ENCODE measurements at regions not wholly inside any gene's neighbourhood (a gene's known extent, or its start where the extent isn't known, plus 50 kb on each side); places are given as distances from the start of the nearest gene placed in this dataset.

GRCh38 chrX:40284852-40285251 is 187.1 kb upstream of the BCOR start:
- DNase-seq: no peak
- H3K4me1 Mint-ChIP-seq: peaks cover 14 to 15% of the 10 kb centered on the region in 2 donors
- H3K9me3 Mint-ChIP-seq: peaks cover 0 to 6% (median 3%) of the 10 kb centered on the region in 6 donors
- H3K27ac Mint-ChIP-seq: no peak overlapping the region
- peaks cover 0 to 3% (median 3%) of the 10 kb centered on the region in 3 donors for H3K36me3 Mint-ChIP-seq
- no peak overlapping the region for H3K4me3 Mint-ChIP-seq
- peaks cover 0 to 5% (median 5%) of the 10 kb centered on the region in 3 donors for H3K27me3 Mint-ChIP-seq (ENCODE audit: low read depth in 3 of 3)

DNA sequence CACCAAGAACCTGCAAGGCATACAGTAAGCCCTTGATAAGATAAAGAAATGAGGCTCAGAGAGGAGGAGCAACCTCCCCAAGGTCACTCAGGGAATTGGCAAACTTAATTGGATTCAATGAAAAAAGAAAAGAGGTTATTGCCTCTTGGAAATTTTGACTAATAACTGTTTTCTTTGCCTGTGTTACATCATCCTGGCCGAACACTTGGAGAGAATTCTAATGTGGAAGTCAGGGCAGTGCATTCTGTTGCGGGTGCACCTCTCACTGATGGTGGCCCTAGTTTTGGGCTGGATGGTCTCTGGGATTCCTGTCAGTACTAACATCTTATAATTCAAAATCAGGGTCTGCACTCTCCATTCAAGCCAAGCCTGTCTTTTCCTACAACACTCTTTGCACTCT is 186.2 kb upstream of the BCOR start:
- H3K4me1 Mint-ChIP-seq: peaks cover 23 to 24% of the 10 kb centered on the region in 2 donors
- H3K27me3 Mint-ChIP-seq (ENCODE audit: low read depth in 3 of 3): peaks cover 4 to 7% (median 4%) of the 10 kb centered on the region in 3 donors
- DNase-seq: no peak
- H3K9me3 Mint-ChIP-seq: peaks cover 0 to 6% (median 2%) of the 10 kb centered on the region in 6 donors
- no peak overlapping the region for H3K4me3 Mint-ChIP-seq
- peaks cover 0 to 3% (median 3%) of the 10 kb centered on the region in 3 donors for H3K36me3 Mint-ChIP-seq
- H3K27ac Mint-ChIP-seq: no peak overlapping the region

- H3K27ac Mint-ChIP-seq: no peak overlapping the region
- peaks cover 0 to 5% (median 2%) of the 10 kb centered on the region in 6 donors for H3K9me3 Mint-ChIP-seq
- no peak for DNase-seq
- H3K4me3 Mint-ChIP-seq: no peak overlapping the region
- peaks cover 7 to 14% (median 11%) of the 10 kb centered on the region in 3 donors for H3K27me3 Mint-ChIP-seq (ENCODE audit: low read depth in 3 of 3)
- peaks cover 32 to 33% of the 10 kb centered on the region in 2 donors for H3K4me1 Mint-ChIP-seq
- peaks cover 0 to 3% (median 3%) of the 10 kb centered on the region in 3 donors for H3K36me3 Mint-ChIP-seq
These were observed 185.3 kb upstream of the BCOR start for GRCh38 chrX:40282946-40283660.

DNA sequence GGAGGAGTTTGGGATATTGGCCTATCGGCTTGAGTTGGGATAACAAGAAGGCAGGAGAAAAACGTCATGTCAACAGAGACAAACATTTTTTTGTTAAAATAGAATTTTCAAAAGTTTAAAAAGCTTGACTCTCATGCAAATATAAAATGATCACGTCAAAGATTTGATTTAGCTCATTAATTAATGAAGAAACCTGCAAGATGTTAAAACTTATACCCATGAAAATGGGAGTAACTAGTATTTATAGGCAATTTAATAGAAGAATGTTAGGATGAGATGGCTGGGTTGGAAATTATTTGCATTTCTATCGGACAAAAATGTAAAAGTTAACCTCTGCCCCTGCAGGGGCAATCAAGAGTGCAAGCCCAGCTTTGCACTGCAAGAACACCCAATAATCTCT is 184.6 kb upstream of the BCOR start:
- Mint-ChIP-seq H3K9me3 (peaks cover 0 to 5% (median 2%) of the 10 kb centered on the region in 6 donors), H3K27me3 (ENCODE audit: low read depth in 3 of 3) (peaks cover 7 to 13% (median 13%) of the 10 kb centered on the region in 3 donors), H3K27ac (no peak overlapping the region), H3K4me1 (peaks cover 33% of the 10 kb centered on the region in 2 donors), H3K36me3 (peaks cover 0 to 3% (median 3%) of the 10 kb centered on the region in 3 donors), H3K4me3 (no peak overlapping the region)
- no peak for DNase-seq

DNA sequence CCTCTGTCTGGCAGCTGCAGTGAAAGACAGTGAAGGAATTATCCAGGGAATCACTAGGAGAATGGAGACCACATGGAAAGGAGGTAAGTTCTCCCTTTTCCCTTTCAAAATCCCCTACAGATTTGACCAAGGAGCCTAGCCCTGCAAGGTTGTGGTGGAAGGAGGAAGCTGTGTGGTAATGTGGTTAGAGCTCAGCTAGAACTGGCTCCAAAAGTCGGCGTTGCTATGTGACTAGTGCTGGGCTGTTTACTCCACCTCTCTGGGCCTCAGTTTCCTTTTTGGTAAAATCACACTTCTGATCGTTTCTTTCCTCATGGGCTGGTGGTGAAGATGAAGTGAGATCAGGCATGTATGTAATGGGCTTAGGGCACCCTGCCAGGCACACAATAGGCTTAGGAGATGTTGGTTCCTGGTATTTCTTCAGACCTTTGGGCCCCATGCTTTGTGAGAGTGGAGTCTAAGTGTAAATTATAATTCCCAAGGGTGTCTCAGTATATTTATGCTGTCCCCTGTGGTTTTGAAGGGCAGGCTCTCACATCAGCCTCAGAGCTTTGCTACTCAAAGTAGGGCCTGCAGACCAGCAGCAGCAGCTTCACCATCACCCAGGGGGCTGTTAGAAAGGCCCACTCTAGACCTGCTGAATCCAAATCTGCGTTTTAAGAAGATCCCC is 183.7 kb upstream of the BCOR start:
- DNase-seq: peak; percentile 36 to 41 (median 39)
- Mint-ChIP-seq H3K4me3 (peak overlapping the region; percentile 9 to 64 (median 29)), H3K27me3 (ENCODE audit: low read depth in 3 of 3) (peaks cover 7 to 13% (median 11%) of the 10 kb centered on the region in 3 donors), H3K4me1 (peaks cover 33% of the 10 kb centered on the region in 2 donors), H3K27ac (peak overlapping the region in 4 of 6 donors; percentile 11 to 61 (median 30)), H3K9me3 (peaks cover 0 to 5% (median 2%) of the 10 kb centered on the region in 6 donors), H3K36me3 (peaks cover 0 to 3% (median 3%) of the 10 kb centered on the region in 3 donors)

DNA sequence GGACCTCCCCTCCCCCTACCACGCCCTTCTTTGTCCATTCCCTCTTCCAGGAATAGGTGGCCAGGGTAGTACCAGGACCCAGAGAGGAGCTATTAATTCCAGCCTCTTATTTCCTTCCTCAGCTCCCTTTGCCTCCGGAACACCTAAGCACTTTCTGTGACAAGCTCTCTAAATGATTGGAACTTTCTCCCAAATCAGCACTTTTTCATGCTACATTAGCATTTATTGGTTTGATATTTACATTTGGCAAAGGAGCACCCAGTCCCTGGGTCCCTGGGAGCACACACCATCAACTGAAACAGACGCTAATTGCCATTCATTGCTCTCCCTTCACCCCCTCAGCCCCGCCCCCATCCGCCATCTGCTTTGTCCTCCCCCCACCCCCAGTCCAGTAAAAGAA is 182.0 kb upstream of the BCOR start:
- Mint-ChIP-seq H3K36me3 (no peaks in the 10 kb centered on the region), H3K9me3 (peaks cover 0 to under 1% (median 0%) of the 10 kb centered on the region in 6 donors), H3K4me3 (peak overlapping the region in 1 of 5 donors; percentile 76), H3K27me3 (ENCODE audit: low read depth in 3 of 3) (peaks cover 7 to 13% (median 11%) of the 10 kb centered on the region in 3 donors), H3K4me1 (peaks cover 33% of the 10 kb centered on the region in 2 donors), H3K27ac (peak overlapping the region in 5 of 6 donors; percentile 83 to 90 (median 87))
- no peak for DNase-seq

- peak overlapping the region; percentile 19 to 76 (median 52) for H3K4me3 Mint-ChIP-seq
- no peaks in the 10 kb centered on the region for H3K36me3 Mint-ChIP-seq
- H3K4me1 Mint-ChIP-seq: peaks cover 33% of the 10 kb centered on the region in 2 donors
- no peaks in the 10 kb centered on the region for H3K9me3 Mint-ChIP-seq
- peaks cover 7 to 13% (median 12%) of the 10 kb centered on the region in 3 donors for H3K27me3 Mint-ChIP-seq (ENCODE audit: low read depth in 3 of 3)
- peak overlapping the region in 5 of 6 donors; percentile 84 to 90 (median 88) for H3K27ac Mint-ChIP-seq
- no peak for DNase-seq
These were observed 181.3 kb upstream of the BCOR start for GRCh38 chrX:40279091-40279430.

- H3K4me3 Mint-ChIP-seq: peak overlapping the region; percentile 19 to 76 (median 28)
- H3K4me1 Mint-ChIP-seq: peaks cover 33% of the 10 kb centered on the region in 2 donors
- no peaks in the 10 kb centered on the region for H3K36me3 Mint-ChIP-seq
- peak overlapping the region; percentile 35 to 90 (median 88) for H3K27ac Mint-ChIP-seq
- H3K9me3 Mint-ChIP-seq: no peaks in the 10 kb centered on the region
- peak; percentile 62 to 75 (median 65) for DNase-seq
- H3K27me3 Mint-ChIP-seq (ENCODE audit: low read depth in 3 of 3): peaks cover 7 to 15% (median 13%) of the 10 kb centered on the region in 3 donors
These were observed 180.8 kb upstream of the BCOR start for GRCh38 chrX:40278340-40279090.

GRCh38 chrX:40277672-40278071 is 179.9 kb upstream of the BCOR start:
- H3K27ac Mint-ChIP-seq: peak overlapping the region in 3 of 6 donors; percentile 10 to 88 (median 87)
- H3K9me3 Mint-ChIP-seq: no peaks in the 10 kb centered on the region
- peaks cover 7 to 15% (median 13%) of the 10 kb centered on the region in 3 donors for H3K27me3 Mint-ChIP-seq (ENCODE audit: low read depth in 3 of 3)
- no peak for DNase-seq
- H3K36me3 Mint-ChIP-seq: no peaks in the 10 kb centered on the region
- no peak overlapping the region for H3K4me3 Mint-ChIP-seq
- H3K4me1 Mint-ChIP-seq: peaks cover 33 to 40% of the 10 kb centered on the region in 2 donors

- Mint-ChIP-seq H3K36me3 (no peaks in the 10 kb centered on the region), H3K27ac (no peak overlapping the region)
These were observed 175.7 kb upstream of the BCOR start for GRCh38 chrX:40273356-40274050.

GRCh38 chrX:40272776-40273175 is 175.0 kb upstream of the BCOR start:
- no peak for DNase-seq
- H3K27ac Mint-ChIP-seq: no peak overlapping the region
- H3K27me3 Mint-ChIP-seq (ENCODE audit: low read depth in 3 of 3): peaks cover 0 to 5% (median 2%) of the 10 kb centered on the region in 3 donors
- H3K4me3 Mint-ChIP-seq: no peak overlapping the region
- no peaks in the 10 kb centered on the region for H3K36me3 Mint-ChIP-seq
- H3K4me1 Mint-ChIP-seq: peaks cover under 1 to 9% of the 10 kb centered on the region in 2 donors
- no peaks in the 10 kb centered on the region for H3K9me3 Mint-ChIP-seq

More at GRCh38 chrX:40273356-40274050, 175.7 kb upstream of the BCOR start:
- H3K4me1 Mint-ChIP-seq: peaks cover 5 to 13% of the 10 kb centered on the region in 2 donors
- H3K4me3 Mint-ChIP-seq: no peak overlapping the region
- DNase-seq: no peak
- no peaks in the 10 kb centered on the region for H3K9me3 Mint-ChIP-seq
- H3K27me3 Mint-ChIP-seq (ENCODE audit: low read depth in 3 of 3): peaks cover 0 to 7% (median 6%) of the 10 kb centered on the region in 3 donors

- Mint-ChIP-seq H3K4me1 (peaks cover 3 to 9% of the 10 kb centered on the region in 2 donors), H3K36me3 (no peaks in the 10 kb centered on the region), H3K27me3 (ENCODE audit: low read depth in 3 of 3) (peaks cover 0 to 5% (median 2%) of the 10 kb centered on the region in 3 donors)
These were observed 174.4 kb upstream of the BCOR start for GRCh38 chrX:40272141-40272540.

GRCh38 chrX:40268188-40268520 is 170.4 kb upstream of the BCOR start:
- H3K36me3 Mint-ChIP-seq: no peaks in the 10 kb centered on the region
- H3K4me3 Mint-ChIP-seq: no peak overlapping the region

More at GRCh38 chrX:40272141-40272540, 174.4 kb upstream of the BCOR start:
- Mint-ChIP-seq H3K9me3 (no peaks in the 10 kb centered on the region), H3K4me3 (no peak overlapping the region), H3K27ac (no peak overlapping the region)
- DNase-seq: no peak

More at GRCh38 chrX:40268188-40268520, 170.4 kb upstream of the BCOR start:
- Mint-ChIP-seq H3K9me3 (no peaks in the 10 kb centered on the region), H3K27ac (no peak overlapping the region), H3K27me3 (ENCODE audit: low read depth in 3 of 3) (peaks cover 0 to 5% (median 4%) of the 10 kb centered on the region in 3 donors), H3K4me1 (peaks cover 3 to 6% of the 10 kb centered on the region in 2 donors)
- no peak for DNase-seq
